Spleen (tissue), 11 donors: ENCODE measurements at regions not wholly inside any gene's neighbourhood (a gene's known extent, or its start where the extent isn't known, plus 50 kb on each side); places are given as distances from the start of the nearest gene placed in this dataset.

ENCODE experiments used
- DNase-seq: peaks from one replicate; pipeline ENCODE4 v3.0.0-alpha.2; 2020
- H3K27ac ChIP-seq, 8 donors: fragments of 200-600 bp; sonication (generic) in 7 of 8; 1 replicate in 4 of 8; 2 replicates in 4 of 8; pipeline versions ENCODE4 v1.5.0 to v1.8.0; 2016 to 2021; ENCODE audit warnings: inconsistent platforms in 4 of 8, mild to moderate bottlenecking in 4 of 8, moderate library complexity in 1 of 8
- H3K27me3 ChIP-seq, 7 donors: fragments of 200-600 bp; sonication (generic) in 6 of 7; replicated peaks in 1 of 7; 1 replicate in 4 of 7; 2 replicates in 3 of 7; pipeline versions ENCODE4 v1.5.0 to v1.8.0; 2016 to 2021; ENCODE audit warnings: inconsistent platforms in 3 of 7, mild to moderate bottlenecking in 1 of 7
- H3K36me3 ChIP-seq, 6 donors: fragments of 200-600 bp; sonication (generic) in 5 of 6; 1 replicate in 4 of 6; 2 replicates in 2 of 6; pipeline versions ENCODE4 v1.5.0 to v1.8.0; 2016 to 2021; ENCODE audit warnings: inconsistent platforms in 2 of 6
- H3K4me1 ChIP-seq, 6 donors: fragments of 200-600 bp; sonication (generic) in 5 of 6; 1 replicate in 3 of 6; 2 replicates in 3 of 6; pipeline versions ENCODE4 v1.5.0 to v1.8.0; 2016 to 2021; ENCODE audit warnings: inconsistent platforms in 3 of 6
- H3K4me3 ChIP-seq, 8 donors: fragments of 200-600 bp; sonication (generic) in 7 of 8; 1 replicate in 4 of 8; 2 replicates in 4 of 8; pipeline versions ENCODE4 v1.5.0 to v1.8.0; 2016 to 2021; ENCODE audit warnings: inconsistent platforms in 4 of 8, mild to moderate bottlenecking in 4 of 8, moderate library complexity in 2 of 8
- H3K9me3 ChIP-seq, 8 donors: fragments of 200-600 bp; sonication (generic) in 7 of 8; 1 replicate in 4 of 8; 2 replicates in 4 of 8; pipeline versions ENCODE4 v1.5.0 to v1.8.0; 2016 to 2021; ENCODE audit warnings: inconsistent platforms in 4 of 8
- POLR2A ChIP-seq, 3 donors: fragments of 450-650 bp; IDR thresholded peaks; one replicate each; pipeline ENCODE4 v1.5.1; 2017; ENCODE audit warnings: antibody characterized with exemption in 3 of 3, mild to moderate bottlenecking in 1 of 3
- POLR2AphosphoS5 ChIP-seq, 3 donors: sonication (generic); formaldehyde crosslinking; IDR thresholded peaks; one replicate each; pipeline ENCODE4 v1.5.1; 2017; ENCODE audit warnings: antibody characterized with exemption in 3 of 3
- WGBS, 5 donors: extraction: QIAGEN DNeasy Blood & Tissue Kit in 3 of 5; methylation state at CpG; one replicate each; pipeline versions ENCODE4 v1.1.5 to v1.1.7; 2013 to 2018; 5-methylcytosine and 5-hydroxymethylcytosine counted together
- intact Hi-C: fragments of 100-400 bp; cut with DNase I; formaldehyde crosslinking; loops from one replicate; pipeline ENCODE4 v1.15.0; 2023; ENCODE audit warnings: low total_unique reads
- TF ChIP-seq, protein P1 (sequence below), 11 experiments: fragments of 200-600 bp in 7 of 11; fragments of 450-650 bp in 4 of 11; sonication (generic) in 4 of 11; IDR thresholded peaks in 8 of 11; conservative IDR thresholded peaks in 3 of 11; 1 replicate in 7 of 11; 2 replicates in 4 of 11; pipeline versions ENCODE4 v1.4.0 to v1.8.0; 2016 to 2021; ENCODE audit warnings: antibody characterized with exemption in 11 of 11, inconsistent platforms in 4 of 11, mild to moderate bottlenecking in 1 of 11
- donor health status: healthy with polysubstance abuse.
- donor health status: DM: no; HTN: no; CAD: no; lungs with moderate emphysema.
- donor health status: DM: no; HTN: no; CAD: no.
- donor health status: Bipolar disorder and iron deficiency.
- donor health status: healthy.
- donor health status: DM: no; HTN: no; CAD: no.
- donor health status: DM: yes; HTN: yes; CAD: no.

DNA sequence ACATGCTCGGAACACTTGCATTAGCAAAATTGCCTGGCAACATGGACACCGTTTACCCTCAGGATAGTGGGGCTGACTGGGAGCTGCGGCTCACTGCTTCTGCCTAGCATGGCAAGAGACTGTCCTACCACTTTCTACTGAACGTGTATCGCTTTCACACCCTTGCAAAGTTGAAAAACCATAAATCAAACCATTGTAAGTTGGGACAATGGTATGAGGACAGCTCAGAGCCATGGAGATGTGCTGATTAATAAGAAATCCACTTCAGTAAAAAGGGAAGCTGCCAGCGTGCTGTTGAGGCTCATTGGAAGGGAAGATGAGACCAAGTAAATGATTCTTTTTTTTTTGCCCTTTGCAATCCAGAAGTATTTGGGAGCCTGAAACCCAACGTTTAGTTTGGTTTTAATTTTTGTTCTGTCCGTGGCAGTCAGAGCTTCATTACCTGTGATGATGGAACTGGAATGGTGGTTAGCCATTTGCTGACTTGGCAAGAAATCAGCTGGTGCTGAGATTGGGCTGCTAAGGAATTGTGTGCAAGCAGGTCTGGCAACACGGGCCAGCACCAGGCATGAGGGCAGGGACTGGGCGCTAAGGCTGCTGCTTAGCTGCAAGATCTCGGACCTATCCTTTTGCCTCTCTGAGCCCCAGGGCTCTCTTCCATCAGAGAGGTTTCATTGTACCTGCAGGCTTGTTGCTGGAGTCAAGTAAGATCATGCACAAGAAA, 75.5 kb upstream of the HS6ST1 start:
- intact Hi-C loops = no loop called here
- WGBS, 5 donors = 82 to 90% (median 87%) methylated on average over 11 of the region's 11 CpGs
- peak; percentile 23 for DNase-seq

GRCh38 chr2:128395196-128395595, 76.5 kb upstream of the HS6ST1 start:
- peak; percentile 54 for DNase-seq
- Histone ChIP-seq H3K36me3 (no peaks in the 10 kb centered on the region), H3K4me1 (peaks cover 0 to 15% (median 0%) of the 10 kb centered on the region in 6 donors), H3K27ac (no peak overlapping the region), H3K4me3 (no peak overlapping the region), H3K27me3 (no peaks in the 10 kb centered on the region), H3K9me3 (no peaks in the 10 kb centered on the region)
- 75 to 91% (median 84%) methylated on average over 10 of the region's 10 CpGs for WGBS, 5 donors
- TF ChIP-seq POLR2AphosphoS5 (IDR thresholded peaks at IDR 0.05) (no peak), POLR2A (IDR thresholded peaks at IDR 0.05) (no peak)
- TF ChIP-seq, protein P1, sequence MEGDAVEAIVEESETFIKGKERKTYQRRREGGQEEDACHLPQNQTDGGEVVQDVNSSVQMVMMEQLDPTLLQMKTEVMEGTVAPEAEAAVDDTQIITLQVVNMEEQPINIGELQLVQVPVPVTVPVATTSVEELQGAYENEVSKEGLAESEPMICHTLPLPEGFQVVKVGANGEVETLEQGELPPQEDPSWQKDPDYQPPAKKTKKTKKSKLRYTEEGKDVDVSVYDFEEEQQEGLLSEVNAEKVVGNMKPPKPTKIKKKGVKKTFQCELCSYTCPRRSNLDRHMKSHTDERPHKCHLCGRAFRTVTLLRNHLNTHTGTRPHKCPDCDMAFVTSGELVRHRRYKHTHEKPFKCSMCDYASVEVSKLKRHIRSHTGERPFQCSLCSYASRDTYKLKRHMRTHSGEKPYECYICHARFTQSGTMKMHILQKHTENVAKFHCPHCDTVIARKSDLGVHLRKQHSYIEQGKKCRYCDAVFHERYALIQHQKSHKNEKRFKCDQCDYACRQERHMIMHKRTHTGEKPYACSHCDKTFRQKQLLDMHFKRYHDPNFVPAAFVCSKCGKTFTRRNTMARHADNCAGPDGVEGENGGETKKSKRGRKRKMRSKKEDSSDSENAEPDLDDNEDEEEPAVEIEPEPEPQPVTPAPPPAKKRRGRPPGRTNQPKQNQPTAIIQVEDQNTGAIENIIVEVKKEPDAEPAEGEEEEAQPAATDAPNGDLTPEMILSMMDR (IDR thresholded peaks at IDR 0.05 in 8 of 11, conservative IDR thresholded peaks at IDR 0.05 in 3 of 11) = no peak
- intact Hi-C loops = no loop called here

More for the DNA sequence above, 75.5 kb upstream of the HS6ST1 start:
- no peaks in the 10 kb centered on the region for H3K27me3 ChIP-seq
- no peak overlapping the region for H3K27ac ChIP-seq
- no peak overlapping the region for H3K4me3 ChIP-seq
- peaks cover 0 to 15% (median 0%) of the 10 kb centered on the region in 6 donors for H3K4me1 ChIP-seq
- H3K9me3 ChIP-seq = no peaks in the 10 kb centered on the region
- H3K36me3 ChIP-seq = no peaks in the 10 kb centered on the region
- TF ChIP-seq POLR2A (IDR thresholded peaks at IDR 0.05) (no peak), POLR2AphosphoS5 (IDR thresholded peaks at IDR 0.05) (no peak)
- TF ChIP-seq, protein P1 (IDR thresholded peaks at IDR 0.05 in 8 of 11, conservative IDR thresholded peaks at IDR 0.05 in 3 of 11) = no peak

- peaks cover 0 to 15% (median 0%) of the 10 kb centered on the region in 6 donors for H3K4me1 ChIP-seq
- TF ChIP-seq, protein P1 (IDR thresholded peaks at IDR 0.05 in 8 of 11, conservative IDR thresholded peaks at IDR 0.05 in 3 of 11) = no peak
- peak overlapping the region; percentile 15 to 50 (median 34) for H3K27ac ChIP-seq
- H3K36me3 ChIP-seq = no peaks in the 10 kb centered on the region
- intact Hi-C loops = no loop called here
- 66 to 74% (median 70%) methylated on average over 14 to 15 of the region's 15 CpGs for WGBS, 5 donors
- H3K27me3 ChIP-seq = no peaks in the 10 kb centered on the region
- H3K9me3 ChIP-seq = no peaks in the 10 kb centered on the region
- peak; percentile 61 for DNase-seq
- H3K4me3 ChIP-seq = no peak overlapping the region
Measured at GRCh38 chr2:128395640-128396499, 77.2 kb upstream of the HS6ST1 start.

GRCh38 chr2:128396500-128396891, 77.8 kb upstream of the HS6ST1 start:
- Histone ChIP-seq H3K27ac (peak overlapping the region in 6 of 8 donors; percentile 15 to 50 (median 37)), H3K36me3 (no peaks in the 10 kb centered on the region), H3K9me3 (no peaks in the 10 kb centered on the region), H3K4me3 (no peak overlapping the region), H3K4me1 (peaks cover 0 to 15% (median 0%) of the 10 kb centered on the region in 6 donors), H3K27me3 (no peaks in the 10 kb centered on the region)
- WGBS, 5 donors = 68 to 92% (median 90%) methylated on average over 7 of the region's 7 CpGs
- peak; percentile 42 for DNase-seq
- intact Hi-C loops = no loop called here
- TF ChIP-seq POLR2AphosphoS5 (IDR thresholded peaks at IDR 0.05) (no peak), POLR2A (IDR thresholded peaks at IDR 0.05) (no peak)
- TF ChIP-seq, protein P1 (IDR thresholded peaks at IDR 0.05 in 8 of 11, conservative IDR thresholded peaks at IDR 0.05 in 3 of 11) = no peak
